H9 (cell line): ENCODE measurements at regions not wholly inside any gene's neighbourhood (a gene's known extent, or its start where the extent isn't known, plus 50 kb on each side); places are given as distances from the start of the nearest gene placed in this dataset.

ENCODE experiments used
- DNase-seq: peaks from one replicate; pipeline ENCODE4 v3.0.0-alpha.2; 2017
- H2AFZ ChIP-seq: one replicate; pipeline ENCODE4 v1.6.1; 2013; ENCODE audit warnings: mild to moderate bottlenecking, low read length, control low read depth, moderate library complexity
- H2AK5ac ChIP-seq: 2 replicates; pipeline ENCODE4 v1.6.1; 2013; ENCODE audit warnings: low read length, control low read depth, mixed read lengths; ENCODE audit not compliant: insufficient read length
- H2BK120ac ChIP-seq: one replicate; pipeline ENCODE4 v1.6.1; 2013; ENCODE audit warnings: low read depth, mild to moderate bottlenecking, low read length, control low read depth, inconsistent platforms; ENCODE audit not compliant: poor library complexity, severe bottlenecking
- H2BK12ac ChIP-seq: 2 replicates; pipeline ENCODE4 v1.6.1; 2013; ENCODE audit warnings: low read length, control low read depth, mixed read lengths, low read depth; ENCODE audit not compliant: insufficient read length
- H2BK15ac ChIP-seq: 2 replicates; pipeline ENCODE4 v1.6.1; 2013; ENCODE audit warnings: low read depth, low read length, control low read depth
- H2BK20ac ChIP-seq: one replicate; pipeline ENCODE4 v1.6.1; 2013; ENCODE audit warnings: low read depth, mild to moderate bottlenecking, low read length, control low read depth, inconsistent platforms; ENCODE audit not compliant: poor library complexity, severe bottlenecking
- H2BK5ac ChIP-seq: 2 replicates; pipeline ENCODE4 v1.6.1; 2013; ENCODE audit warnings: low read length, control low read depth, mixed read lengths; ENCODE audit not compliant: insufficient read length
- H3K14ac ChIP-seq: 2 replicates; pipeline ENCODE4 v1.6.1; 2013; ENCODE audit warnings: low read length, control low read depth; ENCODE audit not compliant: insufficient read depth
- H3K18ac ChIP-seq: 2 replicates; pipeline ENCODE4 v1.6.1; 2013; ENCODE audit warnings: low read depth, mild to moderate bottlenecking, mixed read lengths, low read length, control low read depth; ENCODE audit not compliant: insufficient read length
- H3K23ac ChIP-seq: 2 replicates; pipeline ENCODE4 v1.6.1; 2013; ENCODE audit warnings: low read length, control low read depth, mixed read lengths, low read depth; ENCODE audit not compliant: insufficient read length
- H3K23me2 ChIP-seq: 2 replicates; pipeline ENCODE4 v1.6.1; 2013; ENCODE audit warnings: low read depth, mild to moderate bottlenecking, mixed read lengths, low read length, control low read depth; ENCODE audit not compliant: insufficient read length, poor library complexity, severe bottlenecking
- H3K27ac ChIP-seq: 2 replicates; pipeline ENCODE4 v1.5.1; 2013; ENCODE audit warnings: low read length, control low read depth, mixed read lengths, low read depth; ENCODE audit not compliant: insufficient read length
- H3K27me3 ChIP-seq: 2 replicates; pipeline ENCODE4 v1.6.1; 2013; ENCODE audit warnings: low read length, control low read depth, inconsistent platforms; ENCODE audit not compliant: insufficient read depth
- H3K4ac ChIP-seq: 2 replicates; pipeline ENCODE4 v1.6.1; 2013; ENCODE audit warnings: low read depth, mild to moderate bottlenecking, control low read depth, inconsistent platforms, low read length, moderate library complexity
- H3K4me1 ChIP-seq: 2 replicates; pipeline ENCODE4 v1.6.1; 2013; ENCODE audit warnings: low read length, control low read depth, inconsistent platforms; ENCODE audit not compliant: insufficient read depth
- H3K4me2 ChIP-seq: 2 replicates; pipeline ENCODE4 v1.6.1; 2013; ENCODE audit warnings: low read length, control low read depth, mixed read lengths; ENCODE audit not compliant: insufficient read length, insufficient read depth
- H3K56ac ChIP-seq: 2 replicates; pipeline ENCODE4 v1.6.1; 2013; ENCODE audit warnings: low read depth, mild to moderate bottlenecking, mixed read lengths, low read length, control low read depth; ENCODE audit not compliant: insufficient read length
- H3K79me1 ChIP-seq: 2 replicates; pipeline ENCODE4 v1.6.1; 2013; ENCODE audit warnings: low read depth, mild to moderate bottlenecking, moderate library complexity, low read length, control low read depth, inconsistent platforms; ENCODE audit not compliant: insufficient read depth, poor library complexity, severe bottlenecking
- H3K79me2 ChIP-seq: 2 replicates; pipeline ENCODE4 v1.6.1; 2013; ENCODE audit warnings: low read length, control low read depth, inconsistent platforms; ENCODE audit not compliant: insufficient read depth
- H3K9ac ChIP-seq: 2 replicates; pipeline ENCODE4 v1.6.1; 2013; ENCODE audit warnings: low read length, control low read depth, mixed read lengths; ENCODE audit not compliant: insufficient read length; ENCODE audit errors: extremely low read depth
- H3K9me3 ChIP-seq: one replicate; pipeline ENCODE4 v1.6.1; 2013; ENCODE audit warnings: low read depth, low read length, inconsistent platforms; ENCODE audit not compliant: control insufficient read depth
- H3T11ph ChIP-seq: one replicate; pipeline ENCODE4 v1.6.1; 2013; ENCODE audit warnings: mild to moderate bottlenecking, low read length, control low read depth, inconsistent platforms
- H4K20me1 ChIP-seq: one replicate; pipeline ENCODE4 v1.6.1; 2013; ENCODE audit not compliant: control insufficient read depth, insufficient read length, insufficient read depth
- H4K5ac ChIP-seq: 2 replicates; pipeline ENCODE4 v1.6.1; 2013; ENCODE audit warnings: low read depth, mild to moderate bottlenecking, mixed read lengths, low read length, control low read depth; ENCODE audit not compliant: insufficient read length
- H4K8ac ChIP-seq: replicated peaks from 2 replicates; pipeline ENCODE4 v1.6.1; 2013; ENCODE audit warnings: low read length, control low read depth, mixed read lengths, low read depth; ENCODE audit not compliant: insufficient read length
- H4K91ac ChIP-seq: 2 replicates; pipeline ENCODE4 v1.6.1; 2013; ENCODE audit warnings: low read depth, mild to moderate bottlenecking, moderate library complexity, mixed read lengths, low read length, control low read depth; ENCODE audit not compliant: insufficient read length
- H3K27ac Mint-ChIP-seq, 3 experiments: 2 replicates in 2 of 3; 3 replicates in 1 of 3; pipeline ENCODE4 v1.8.0; 2020 to 2021; ENCODE audit warnings: mixed read lengths in 3 of 3, mild to moderate bottlenecking in 1 of 3, moderate library complexity in 1 of 3
- H3K27me3 Mint-ChIP-seq: 2 replicates; pipeline ENCODE4 v1.8.0; 2021; ENCODE audit warnings: low read depth, mild to moderate bottlenecking, moderate library complexity, mixed read lengths
- H3K36me3 Mint-ChIP-seq, 3 experiments: 2 replicates in 2 of 3; 3 replicates in 1 of 3; pipeline ENCODE4 v1.8.0; 2020 to 2021; ENCODE audit warnings: low read depth in 3 of 3, mixed read lengths in 3 of 3; ENCODE audit not compliant: insufficient read depth in 1 of 3
- H3K4me1 Mint-ChIP-seq, 2 experiments: 2 replicates each; pipeline ENCODE4 v1.8.0; 2020; ENCODE audit warnings: mixed read lengths in 2 of 2
- H3K4me3 Mint-ChIP-seq, 2 experiments: 2 replicates in 1 of 2; 3 replicates in 1 of 2; pipeline ENCODE4 v1.8.0; 2020 to 2021; ENCODE audit warnings: mild to moderate bottlenecking in 2 of 2, mixed read lengths in 2 of 2, moderate library complexity in 1 of 2
- H3K9me3 Mint-ChIP-seq, 2 experiments: 2 replicates in 1 of 2; 3 replicates in 1 of 2; pipeline ENCODE4 v1.8.0; 2020; ENCODE audit warnings: mild to moderate bottlenecking in 2 of 2, mixed read lengths in 2 of 2, moderate library complexity in 1 of 2
- CTCF ChIP-seq: fragments of 200-600 bp; sonication (generic); conservative IDR thresholded peaks from 3 replicates; pipeline ENCODE4 v1.8.0; 2021; ENCODE audit warnings: antibody characterized with exemption, mild to moderate bottlenecking
- WGBS: extraction: QIAGEN DNeasy Blood & Tissue Kit; methylation state at CpG from one replicate; pipeline ENCODE4 v1.1.7; 2013; ENCODE audit warnings: missing lambda C conversion rate, low lambda C conversion rate, mixed read lengths; ENCODE audit not compliant: insufficient read length; ENCODE audit errors: extremely low coverage; 5-methylcytosine and 5-hydroxymethylcytosine counted together

DNA sequence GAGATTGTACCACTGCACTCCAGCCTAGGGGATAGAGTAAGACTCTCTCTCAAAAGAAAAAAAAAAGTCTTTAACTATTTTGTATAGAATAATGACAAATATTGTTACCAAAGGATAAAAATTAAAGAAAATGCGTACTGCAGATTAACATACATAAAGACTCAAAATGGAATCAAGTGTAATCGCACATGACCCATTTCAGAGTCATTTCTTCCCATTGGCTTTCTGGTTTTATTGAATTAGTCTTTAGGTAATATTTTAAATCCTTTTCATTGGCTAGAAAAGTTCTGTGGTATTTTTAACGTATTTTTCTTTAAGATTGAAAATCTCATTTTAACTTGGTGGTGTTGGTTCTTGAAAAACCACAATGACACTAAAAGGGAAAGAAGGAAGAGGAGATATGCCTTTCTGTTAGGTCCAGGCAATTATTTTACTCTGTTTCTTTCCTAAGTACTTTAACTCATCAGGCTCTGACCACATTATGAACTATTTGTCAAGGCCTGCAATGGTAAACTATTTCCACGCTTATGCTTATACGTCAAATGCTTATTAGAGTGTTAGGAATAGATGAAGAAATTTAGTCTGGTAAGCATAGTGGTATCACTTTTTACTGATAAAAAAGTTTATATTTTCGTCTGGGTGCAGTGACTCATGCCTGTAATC, 52.3 kb downstream of the PLEKHG1 start:
- no peak overlapping the region for H2AFZ ChIP-seq
- H2BK5ac ChIP-seq = no peak overlapping the region
- H4K20me1 ChIP-seq = no peaks in the 10 kb centered on the region
- no peak overlapping the region for H3T11ph ChIP-seq
- no peaks in the 10 kb centered on the region for H3K23me2 ChIP-seq
- H3K9me3 Mint-ChIP-seq = no peaks in the 10 kb centered on the region
- no peak overlapping the region for H3K4ac ChIP-seq
- no peak overlapping the region for H3K27ac Mint-ChIP-seq
- H3K27ac ChIP-seq = no peak overlapping the region
- no peak overlapping the region for H3K14ac ChIP-seq
- DNase-seq = no peak
- no peak overlapping the region for H3K23ac ChIP-seq
- no peaks in the 10 kb centered on the region for H3K27me3 Mint-ChIP-seq
- no peak overlapping the region for H2BK20ac ChIP-seq
- no peak overlapping the region for H2BK12ac ChIP-seq
- H2BK15ac ChIP-seq = no peak overlapping the region
- no peak overlapping the region for H3K9ac ChIP-seq
- H4K91ac ChIP-seq = no peak overlapping the region
- no peak overlapping the region for H4K8ac ChIP-seq
- H3K79me2 ChIP-seq = no peaks in the 10 kb centered on the region
- no peak overlapping the region for H3K18ac ChIP-seq
- no CpG with 5 or more reads among the region's 6 CpGs for WGBS
- no peak overlapping the region for H3K4me2 ChIP-seq
- no peak overlapping the region for H3K4me3 Mint-ChIP-seq
- no peaks in the 10 kb centered on the region for H3K36me3 Mint-ChIP-seq
- H3K4me1 ChIP-seq = no peaks in the 10 kb centered on the region
- H2AK5ac ChIP-seq = no peak overlapping the region
- H3K9me3 ChIP-seq = no peaks in the 10 kb centered on the region
- peaks cover 0 to 3% of the 10 kb centered on the region in 2 experiments; a peak in 1 of 4 replicates for H3K4me1 Mint-ChIP-seq
- H3K79me1 ChIP-seq = no peaks in the 10 kb centered on the region
- no peak overlapping the region for H4K5ac ChIP-seq
- TF ChIP-seq CTCF = no peak
- H3K56ac ChIP-seq = no peak overlapping the region
- no peaks in the 10 kb centered on the region for H3K27me3 ChIP-seq
- H2BK120ac ChIP-seq = no peak overlapping the region
